Fibroblast of mammary gland (primary cell): ENCODE measurements at regions not wholly inside any gene's neighbourhood (a gene's known extent, or its start where the extent isn't known, plus 50 kb on each side); places are given as distances from the start of the nearest gene placed in this dataset.

Experiments used
- DNase-seq: peaks from one replicate; pipeline ENCODE4 v3.0.0-alpha.2; 2010; ENCODE audit warnings: low read depth
- H3K4me3 ChIP-seq: 2 replicates; pipeline ENCODE4 v1.5.1; 2011; ENCODE audit warnings: low read depth, mild to moderate bottlenecking, low read length, moderate library complexity; ENCODE audit not compliant: control insufficient read depth
- CTCF ChIP-seq: conservative IDR thresholded peaks from 2 replicates; pipeline ENCODE4 v1.5.1; 2011; ENCODE audit warnings: low read depth, low read length, inconsistent platforms; ENCODE audit not compliant: control insufficient read depth, insufficient read depth

- no peak for TF ChIP-seq CTCF
- DNase-seq, result peak; percentile 27
- no peak overlapping the region for H3K4me3 ChIP-seq
These were observed 50.3 kb upstream of the PPP2R3A start for GRCh38 chr3:135915206-135915605.
